HEK293 (cell line): ENCODE measurements at regions not wholly inside any gene's neighbourhood (a gene's known extent, or its start where the extent isn't known, plus 50 kb on each side); places are given as distances from the start of the nearest gene placed in this dataset.

Experiments
- CTCF ChIP-seq: fragments of 450-650 bp; formaldehyde crosslinking; IDR thresholded peaks from 2 replicates; pipeline ENCODE4 v1.5.1; 2016; ENCODE audit warnings: missing biosample characterization, missing genetic modification characterization
- ELK4 ChIP-seq: IDR thresholded peaks from 2 replicates; pipeline ENCODE4 v1.6.1; 2011; ENCODE audit warnings: mild to moderate bottlenecking, low read depth, low read length, borderline replicate concordance
- GLI4 ChIP-seq: fragments of 450-650 bp; formaldehyde crosslinking; IDR thresholded peaks from 2 replicates; pipeline ENCODE4 v1.5.1; 2016; ENCODE audit warnings: missing biosample characterization, missing genetic modification characterization
- YY1 ChIP-seq: fragments of 450-650 bp; formaldehyde crosslinking; IDR thresholded peaks from 2 replicates; pipeline ENCODE4 v1.5.1; 2018; ENCODE audit warnings: missing biosample characterization, missing genetic modification characterization
- ZBTB21 ChIP-seq: fragments of 450-650 bp; formaldehyde crosslinking; IDR thresholded peaks from 2 replicates; pipeline ENCODE4 v1.5.1; 2017; ENCODE audit warnings: missing biosample characterization, missing genetic modification characterization
- ZBTB8A ChIP-seq: fragments of 450-650 bp; formaldehyde crosslinking; IDR thresholded peaks from 2 replicates; pipeline ENCODE4 v1.5.1; 2016; ENCODE audit warnings: missing biosample characterization, missing genetic modification characterization
- ZNF175 ChIP-seq: fragments of 450-650 bp; formaldehyde crosslinking; IDR thresholded peaks from 2 replicates; pipeline ENCODE4 v1.5.1; 2016; ENCODE audit warnings: missing biosample characterization, missing genetic modification characterization
- ZNF280D ChIP-seq: fragments of 450-650 bp; formaldehyde crosslinking; IDR thresholded peaks from 2 replicates; pipeline ENCODE4 v1.5.1; 2016; ENCODE audit warnings: missing biosample characterization, missing genetic modification characterization
- ZNF335 ChIP-seq: fragments of 450-650 bp; formaldehyde crosslinking; conservative IDR thresholded peaks from 2 replicates; pipeline ENCODE4 v1.5.1; 2016; ENCODE audit warnings: missing biosample characterization, missing genetic modification characterization
- ZNF544 ChIP-seq: fragments of 450-650 bp; formaldehyde crosslinking; IDR thresholded peaks from 2 replicates; pipeline ENCODE4 v1.5.0; 2017; ENCODE audit warnings: missing biosample characterization, missing genetic modification characterization
- ZNF645 ChIP-seq: fragments of 450-650 bp; formaldehyde crosslinking; IDR thresholded peaks from 2 replicates; pipeline ENCODE4; 2016; ENCODE audit warnings: missing biosample characterization, missing genetic modification characterization
- ZNF747 ChIP-seq: fragments of 450-650 bp; formaldehyde crosslinking; IDR thresholded peaks from 2 replicates; pipeline ENCODE4 v1.5.1; 2016; ENCODE audit warnings: missing biosample characterization, missing genetic modification characterization
- TF ChIP-seq, protein P1 (sequence below): fragments of 450-650 bp; formaldehyde crosslinking; IDR thresholded peaks from 2 replicates; pipeline ENCODE4 v1.5.1; 2016; ENCODE audit warnings: missing biosample characterization, missing genetic modification characterization, borderline replicate concordance

- TF ChIP-seq CTCF (tag by site-specific recombination), result no peak
- TF ChIP-seq ZNF280D (tag by site-specific recombination), result no peak
- no peak for TF ChIP-seq ZNF747 (tag by site-specific recombination)
- TF ChIP-seq ZBTB21 (tag by site-specific recombination), result no peak
- TF ChIP-seq ELK4, result no peak
- TF ChIP-seq ZBTB8A, result no peak
- TF ChIP-seq ZNF175 (tag by site-specific recombination), result no peak
- no peak for TF ChIP-seq ZNF544 (tag by site-specific recombination)
- no peak for TF ChIP-seq ZNF335 (tag by site-specific recombination)
- TF ChIP-seq, protein P1, sequence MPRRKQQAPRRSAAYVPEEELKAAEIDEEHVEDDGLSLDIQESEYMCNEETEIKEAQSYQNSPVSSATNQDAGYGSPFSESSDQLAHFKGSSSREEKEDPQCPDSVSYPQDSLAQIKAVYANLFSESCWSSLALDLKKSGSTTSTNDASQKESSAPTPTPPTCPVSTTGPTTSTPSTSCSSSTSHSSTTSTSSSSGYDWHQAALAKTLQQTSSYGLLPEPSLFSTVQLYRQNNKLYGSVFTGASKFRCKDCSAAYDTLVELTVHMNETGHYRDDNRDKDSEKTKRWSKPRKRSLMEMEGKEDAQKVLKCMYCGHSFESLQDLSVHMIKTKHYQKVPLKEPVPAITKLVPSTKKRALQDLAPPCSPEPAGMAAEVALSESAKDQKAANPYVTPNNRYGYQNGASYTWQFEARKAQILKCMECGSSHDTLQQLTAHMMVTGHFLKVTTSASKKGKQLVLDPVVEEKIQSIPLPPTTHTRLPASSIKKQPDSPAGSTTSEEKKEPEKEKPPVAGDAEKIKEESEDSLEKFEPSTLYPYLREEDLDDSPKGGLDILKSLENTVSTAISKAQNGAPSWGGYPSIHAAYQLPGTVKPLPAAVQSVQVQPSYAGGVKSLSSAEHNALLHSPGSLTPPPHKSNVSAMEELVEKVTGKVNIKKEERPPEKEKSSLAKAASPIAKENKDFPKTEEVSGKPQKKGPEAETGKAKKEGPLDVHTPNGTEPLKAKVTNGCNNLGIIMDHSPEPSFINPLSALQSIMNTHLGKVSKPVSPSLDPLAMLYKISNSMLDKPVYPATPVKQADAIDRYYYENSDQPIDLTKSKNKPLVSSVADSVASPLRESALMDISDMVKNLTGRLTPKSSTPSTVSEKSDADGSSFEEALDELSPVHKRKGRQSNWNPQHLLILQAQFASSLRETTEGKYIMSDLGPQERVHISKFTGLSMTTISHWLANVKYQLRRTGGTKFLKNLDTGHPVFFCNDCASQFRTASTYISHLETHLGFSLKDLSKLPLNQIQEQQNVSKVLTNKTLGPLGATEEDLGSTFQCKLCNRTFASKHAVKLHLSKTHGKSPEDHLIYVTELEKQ (tag by site-specific recombination), result no peak
- TF ChIP-seq YY1 (tag by site-specific recombination), result no peak
- no peak for TF ChIP-seq GLI4 (tag by site-specific recombination)
- TF ChIP-seq ZNF645 (tag by site-specific recombination), result no peak
These were observed 136.7 kb upstream of the CNR1 start for GRCh38 chr6:88302769-88303225.
